K562 (cell line): ENCODE measurements at regions not wholly inside any gene's neighbourhood (a gene's known extent, or its start where the extent isn't known, plus 50 kb on each side); places are given as distances from the start of the nearest gene placed in this dataset.

Experiments
- MGA ChIP-seq: fragments of 450-650 bp; IDR thresholded peaks from 2 replicates; pipeline ENCODE4 v1.6.1; 2016; ENCODE audit warnings: mild to moderate bottlenecking, moderate library complexity

- no peak for TF ChIP-seq MGA
- TF ChIP-seq, all 486 proteins: peak for 0
These were observed 219.3 kb upstream of the PREP start (continued) for GRCh38 chr6:105622226-105622625.
